ENCODE measurements at regions not wholly inside any gene's neighbourhood (a gene's known extent, or its start where the extent isn't known, plus 50 kb on each side); places are given as distances from the start of the nearest gene placed in this dataset.

DNA sequence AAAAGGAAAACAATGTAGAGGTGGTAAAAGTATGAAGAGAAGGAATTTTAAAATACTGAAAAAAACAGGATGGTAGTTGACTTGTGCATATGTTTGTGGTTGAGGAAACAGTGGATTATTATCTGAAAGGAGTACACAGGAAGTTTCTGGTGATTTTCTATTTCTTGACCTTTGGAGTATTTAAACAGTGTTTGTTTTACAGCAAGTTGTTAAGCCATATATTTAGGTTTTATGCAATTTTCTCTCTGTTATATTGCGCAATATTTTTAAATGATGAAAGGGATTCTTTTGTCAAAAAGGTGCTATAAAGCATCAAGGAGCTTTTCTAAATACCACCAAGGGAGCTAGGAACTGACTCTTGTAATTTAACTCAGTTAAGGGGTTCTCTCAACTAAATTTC is 343.1 kb upstream of the MAOA start:
- no peak overlapping the region for H3K4me3 Mint-ChIP-seq
- no peaks in the 10 kb centered on the region for H3K4me1 Mint-ChIP-seq (ENCODE audit: low read depth)
- H3K27me3 Mint-ChIP-seq (ENCODE audit: insufficient read depth), result no peaks in the 10 kb centered on the region; the same call in 1 of the 2 replicates
- no peak overlapping the region for H3K27ac Mint-ChIP-seq
- DNase-seq, result no peak
- no peaks in the 10 kb centered on the region; the same call in 1 of the 2 replicates for H3K9me3 Mint-ChIP-seq
- no peaks in the 10 kb centered on the region for H3K36me3 Mint-ChIP-seq (ENCODE audit: low read depth)
- TF ChIP-seq, protein P1, sequence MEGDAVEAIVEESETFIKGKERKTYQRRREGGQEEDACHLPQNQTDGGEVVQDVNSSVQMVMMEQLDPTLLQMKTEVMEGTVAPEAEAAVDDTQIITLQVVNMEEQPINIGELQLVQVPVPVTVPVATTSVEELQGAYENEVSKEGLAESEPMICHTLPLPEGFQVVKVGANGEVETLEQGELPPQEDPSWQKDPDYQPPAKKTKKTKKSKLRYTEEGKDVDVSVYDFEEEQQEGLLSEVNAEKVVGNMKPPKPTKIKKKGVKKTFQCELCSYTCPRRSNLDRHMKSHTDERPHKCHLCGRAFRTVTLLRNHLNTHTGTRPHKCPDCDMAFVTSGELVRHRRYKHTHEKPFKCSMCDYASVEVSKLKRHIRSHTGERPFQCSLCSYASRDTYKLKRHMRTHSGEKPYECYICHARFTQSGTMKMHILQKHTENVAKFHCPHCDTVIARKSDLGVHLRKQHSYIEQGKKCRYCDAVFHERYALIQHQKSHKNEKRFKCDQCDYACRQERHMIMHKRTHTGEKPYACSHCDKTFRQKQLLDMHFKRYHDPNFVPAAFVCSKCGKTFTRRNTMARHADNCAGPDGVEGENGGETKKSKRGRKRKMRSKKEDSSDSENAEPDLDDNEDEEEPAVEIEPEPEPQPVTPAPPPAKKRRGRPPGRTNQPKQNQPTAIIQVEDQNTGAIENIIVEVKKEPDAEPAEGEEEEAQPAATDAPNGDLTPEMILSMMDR (IDR thresholded peaks at IDR 0.05), result no peak

DNA sequence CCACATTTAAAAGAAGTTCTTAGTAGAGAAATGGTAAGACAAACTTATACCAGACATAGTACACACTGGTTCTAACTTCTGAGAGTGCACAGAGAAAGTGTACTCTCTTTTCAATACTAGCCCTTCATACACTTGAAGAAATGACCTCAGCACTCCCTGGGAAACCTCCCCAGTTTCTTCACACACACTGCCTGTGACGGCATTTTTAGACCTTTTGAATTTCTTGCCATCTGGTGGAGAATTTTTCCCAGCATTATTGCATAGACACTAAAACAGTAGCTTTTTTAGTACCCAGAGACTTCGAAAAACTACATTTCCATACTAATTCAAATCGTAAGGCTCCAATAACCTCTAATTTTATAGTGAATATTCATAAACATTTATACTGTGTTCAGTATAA is 341.6 kb upstream of the MAOA start:
- Mint-ChIP-seq H3K27ac (no peak overlapping the region), H3K4me1 (ENCODE audit: low read depth) (no peaks in the 10 kb centered on the region), H3K27me3 (ENCODE audit: insufficient read depth) (no peaks in the 10 kb centered on the region; the same call in 1 of the 2 replicates), H3K4me3 (no peak overlapping the region), H3K36me3 (ENCODE audit: low read depth) (no peaks in the 10 kb centered on the region), H3K9me3 (no peaks in the 10 kb centered on the region; the same call in 1 of the 2 replicates)
- TF ChIP-seq, protein P1 (IDR thresholded peaks at IDR 0.05), result no peak
- no peak for DNase-seq

DNA sequence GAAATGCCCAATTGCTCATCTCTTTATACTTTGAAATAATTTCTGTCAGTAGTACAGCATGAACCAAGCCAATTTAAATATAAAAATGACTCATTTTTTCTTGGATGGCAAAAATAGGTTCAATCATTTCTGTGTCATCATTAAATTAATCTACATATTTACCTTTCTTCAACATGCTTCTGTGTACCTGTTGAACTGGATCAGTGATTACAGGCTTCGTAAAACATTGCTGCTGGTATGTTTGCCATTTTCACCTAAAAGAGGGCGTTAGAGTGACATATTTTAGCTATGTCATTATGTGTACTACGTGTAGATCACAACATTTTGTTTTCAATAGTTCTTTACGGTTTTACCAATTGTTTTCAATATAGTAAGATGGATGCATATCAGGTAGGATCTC is 340.5 kb upstream of the MAOA start:
- H3K27ac Mint-ChIP-seq, result no peak overlapping the region
- H3K4me1 Mint-ChIP-seq (ENCODE audit: low read depth), result no peaks in the 10 kb centered on the region
- no peaks in the 10 kb centered on the region; the same call in 1 of the 2 replicates for H3K27me3 Mint-ChIP-seq (ENCODE audit: insufficient read depth)
- H3K36me3 Mint-ChIP-seq (ENCODE audit: low read depth), result no peaks in the 10 kb centered on the region
- H3K4me3 Mint-ChIP-seq, result no peak overlapping the region
- no peaks in the 10 kb centered on the region; the same call in 1 of the 2 replicates for H3K9me3 Mint-ChIP-seq
- DNase-seq, result no peak
- TF ChIP-seq, protein P1 (IDR thresholded peaks at IDR 0.05), result no peak

DNA sequence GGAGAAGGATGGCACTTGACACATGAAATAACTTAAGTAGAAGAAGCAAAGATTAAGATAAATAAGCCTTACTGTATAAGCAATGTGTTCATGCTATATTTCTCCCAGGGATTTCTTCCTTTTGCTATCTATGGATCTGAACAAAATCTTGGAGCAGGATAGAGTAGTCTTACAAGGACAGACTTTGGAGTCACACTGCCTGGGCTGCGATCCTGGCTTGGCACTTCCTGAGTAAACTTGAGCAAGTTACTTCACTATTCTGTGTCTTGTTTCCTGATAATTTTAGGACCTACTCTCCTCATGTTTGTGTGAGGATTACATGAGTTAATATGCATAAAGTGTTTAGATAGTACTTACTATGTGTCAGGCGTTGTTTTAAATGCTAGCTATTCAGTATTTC is 340.0 kb upstream of the MAOA start:
- no peak for DNase-seq
- TF ChIP-seq, protein P1 (IDR thresholded peaks at IDR 0.05), result no peak
- Mint-ChIP-seq H3K9me3 (peaks cover 1% of the 10 kb centered on the region; the same call in 1 of the 2 replicates), H3K27me3 (ENCODE audit: insufficient read depth) (no peaks in the 10 kb centered on the region; the same call in 1 of the 2 replicates), H3K36me3 (ENCODE audit: low read depth) (no peaks in the 10 kb centered on the region), H3K27ac (no peak overlapping the region), H3K4me1 (ENCODE audit: low read depth) (no peaks in the 10 kb centered on the region), H3K4me3 (no peak overlapping the region)

DNA sequence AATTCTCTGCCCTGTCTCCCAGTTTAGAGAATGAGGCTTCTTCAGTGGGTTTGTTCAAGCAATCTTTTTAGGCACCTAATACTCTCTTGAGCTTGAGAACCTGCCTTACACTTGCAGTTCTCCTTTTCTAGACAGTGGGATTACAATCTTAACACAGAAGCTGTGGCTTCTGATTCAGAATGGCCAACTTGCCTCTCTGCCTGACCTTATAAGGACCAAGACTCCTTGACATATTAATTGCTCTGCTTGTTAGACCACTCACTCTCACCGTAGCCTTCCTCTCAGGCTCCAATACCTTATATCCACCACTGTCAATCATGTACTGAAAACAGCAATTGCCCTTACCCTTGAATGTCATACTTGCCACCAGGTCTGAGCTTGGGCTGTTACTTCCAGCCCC is 338.7 kb upstream of the MAOA start:
- H3K4me1 Mint-ChIP-seq (ENCODE audit: low read depth), result no peaks in the 10 kb centered on the region
- H3K9me3 Mint-ChIP-seq, result peaks cover 9% of the 10 kb centered on the region
- H3K27me3 Mint-ChIP-seq (ENCODE audit: insufficient read depth), result no peaks in the 10 kb centered on the region; the same call in 1 of the 2 replicates
- no peak overlapping the region for H3K27ac Mint-ChIP-seq
- H3K4me3 Mint-ChIP-seq, result no peak overlapping the region
- DNase-seq, result no peak
- TF ChIP-seq, protein P1 (IDR thresholded peaks at IDR 0.05), result no peak
- H3K36me3 Mint-ChIP-seq (ENCODE audit: low read depth), result no peaks in the 10 kb centered on the region

All from HFFc6 (cell line).